ENCODE measurements at regions not wholly inside any gene's neighbourhood (a gene's known extent, or its start where the extent isn't known, plus 50 kb on each side); places are given as distances from the start of the nearest gene placed in this dataset.
A peak's percentile ranks its signal among the peaks of the same experiment; 100 is the strongest.

DNA sequence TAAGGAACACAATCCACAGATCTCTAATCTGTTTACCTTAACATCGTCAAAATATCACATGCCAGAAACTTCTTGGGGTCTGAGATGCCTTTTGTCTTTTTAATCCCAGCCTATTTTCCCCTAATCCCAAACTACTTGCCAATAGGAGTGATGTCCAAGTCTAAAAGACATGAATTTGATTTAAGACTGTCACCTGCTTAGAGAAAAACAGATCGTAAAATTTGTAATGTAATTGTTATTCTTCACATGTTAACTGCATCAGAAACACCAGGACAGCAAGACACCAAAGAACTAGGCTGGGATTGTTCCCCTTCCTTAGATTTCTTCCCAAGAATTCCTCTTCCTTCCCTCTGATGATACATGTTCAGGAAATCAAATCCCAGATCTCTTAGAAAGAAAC is 198.1 kb upstream of the ARHGAP20 start:
- DNase-seq: no peak

DNA sequence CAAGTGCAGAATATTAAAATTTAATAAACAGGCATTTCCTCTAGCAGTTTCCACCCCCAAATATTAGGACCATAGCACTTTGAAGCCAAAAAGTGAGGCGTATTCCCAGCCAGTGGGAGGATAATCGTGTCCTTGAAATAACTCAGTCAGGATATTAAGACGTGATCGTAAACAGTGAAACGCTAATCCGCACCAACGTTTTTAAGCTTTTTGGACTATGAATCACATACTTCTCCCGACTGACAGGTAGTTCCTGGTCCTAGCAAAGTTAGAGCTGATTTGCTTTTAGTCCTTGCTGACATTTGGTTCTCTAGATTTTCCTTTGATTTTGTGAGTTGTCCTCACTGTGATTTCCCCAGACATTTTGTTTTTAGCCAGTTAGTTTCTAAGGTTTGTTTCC is 197.1 kb upstream of the ARHGAP20 start:
- no peak for DNase-seq

DNA sequence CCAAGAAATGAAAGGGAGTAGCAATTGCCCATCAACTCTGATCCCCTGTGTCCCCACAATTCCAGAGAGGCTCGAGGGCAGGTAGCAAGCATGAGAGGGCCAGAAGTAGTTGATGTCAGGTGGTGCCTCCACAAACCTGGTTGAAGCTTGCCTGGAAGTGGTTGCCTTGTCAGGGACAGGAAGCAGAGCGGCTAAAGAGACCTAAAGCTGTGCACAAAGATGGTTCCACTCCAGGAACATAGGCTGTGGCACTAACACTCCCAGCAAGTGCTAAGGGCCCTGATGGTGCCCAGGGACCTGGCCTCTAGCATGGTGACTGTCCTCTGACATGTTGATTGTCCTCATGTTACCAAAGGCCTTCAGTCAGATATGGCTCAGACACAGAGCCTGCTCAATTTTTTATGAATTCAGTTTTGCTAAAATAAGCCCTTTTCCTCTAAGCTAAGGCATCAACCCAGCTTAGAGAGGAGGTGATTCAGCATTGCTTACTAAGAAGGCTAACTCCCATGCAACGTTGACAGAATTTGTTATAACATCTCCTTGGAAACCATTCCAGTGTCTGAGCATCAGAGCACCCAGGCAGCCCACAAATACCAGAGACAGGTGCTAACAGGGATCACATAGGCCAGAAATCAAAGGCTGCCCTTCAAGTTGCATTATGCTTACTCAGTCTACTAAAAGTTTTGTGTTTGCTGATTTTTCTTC is 196.3 kb upstream of the ARHGAP20 start:
- no peak for DNase-seq

DNA sequence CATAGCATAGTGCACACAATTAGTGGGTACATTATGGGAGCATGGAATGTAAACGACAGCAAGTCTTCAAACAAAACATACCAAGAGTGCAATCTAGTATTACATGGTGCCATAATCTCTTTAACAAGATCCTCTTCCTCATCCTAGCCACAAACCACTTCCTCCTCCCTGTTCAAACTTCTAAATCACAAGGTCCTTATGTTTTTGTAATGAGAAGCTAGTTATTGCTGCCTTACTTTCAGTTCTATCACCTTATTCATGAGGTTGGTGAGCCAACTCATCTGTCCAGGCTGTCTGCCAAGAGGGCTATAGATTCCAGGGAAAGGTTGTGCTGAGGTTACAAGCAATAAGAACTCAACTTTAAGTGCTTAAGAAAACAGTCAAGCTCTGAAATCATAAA is 195.4 kb upstream of the ARHGAP20 start:
- DNase-seq: peak; percentile 21

DNA sequence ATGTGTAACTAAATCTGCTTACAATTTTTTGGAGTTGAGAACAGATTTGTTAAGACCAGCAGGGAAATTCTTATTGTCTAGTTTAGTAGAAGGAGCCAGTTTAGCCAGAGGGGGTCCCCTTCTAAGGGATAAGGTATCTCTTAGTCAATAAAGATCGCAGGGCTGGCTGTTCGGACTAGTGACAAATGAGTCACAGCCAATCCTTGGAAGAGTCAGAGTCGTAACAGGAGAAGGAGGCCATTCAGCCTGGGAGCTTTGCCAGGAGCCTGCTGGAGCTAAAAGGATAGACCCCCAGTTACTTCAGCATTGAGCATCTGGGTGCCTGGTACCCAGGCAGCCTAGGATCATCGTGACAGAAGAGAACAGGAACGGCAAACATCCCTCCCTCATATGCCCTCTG is 191.6 kb upstream of the ARHGAP20 start:
- no peak for DNase-seq

DNA sequence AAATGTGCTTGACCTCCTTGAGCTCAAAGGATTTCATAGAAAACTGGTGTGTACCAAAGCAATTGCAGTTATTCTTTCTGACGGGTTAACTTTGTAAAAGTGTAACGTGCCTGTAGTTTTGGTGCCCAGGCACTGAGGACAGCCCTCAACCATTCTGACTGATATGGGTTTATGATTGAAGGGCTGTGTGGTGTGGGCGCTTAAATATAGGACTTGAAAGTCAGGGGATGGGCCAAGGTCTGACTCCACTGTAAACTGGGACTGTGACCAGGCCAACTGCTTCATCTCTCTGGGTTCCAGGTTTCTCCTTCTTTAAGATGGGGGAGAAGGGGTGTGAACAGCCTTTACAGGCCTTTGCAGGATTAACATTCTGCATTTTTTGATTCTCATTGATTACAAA is 191.1 kb upstream of the ARHGAP20 start:
- no peak for DNase-seq

DNA sequence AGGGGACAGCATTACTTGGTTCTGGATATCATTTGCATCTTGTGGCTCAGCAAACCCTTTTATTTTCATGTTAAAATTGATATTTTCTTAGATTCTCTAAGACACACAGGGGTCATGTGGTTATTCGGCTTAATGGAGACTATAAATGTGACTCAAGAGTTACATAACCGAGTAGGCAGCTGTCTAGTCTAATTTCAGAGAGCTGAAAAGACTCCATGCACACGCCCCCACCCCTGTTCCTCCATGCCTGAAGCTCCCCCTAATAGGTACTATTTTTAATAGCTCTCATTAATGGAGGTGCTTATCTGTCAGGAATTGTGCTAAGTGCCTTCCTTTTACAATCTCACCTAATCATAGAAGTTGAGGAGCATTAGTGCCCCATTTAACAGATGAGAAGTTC is 189.2 kb upstream of the ARHGAP20 start:
- no peak for DNase-seq

DNA sequence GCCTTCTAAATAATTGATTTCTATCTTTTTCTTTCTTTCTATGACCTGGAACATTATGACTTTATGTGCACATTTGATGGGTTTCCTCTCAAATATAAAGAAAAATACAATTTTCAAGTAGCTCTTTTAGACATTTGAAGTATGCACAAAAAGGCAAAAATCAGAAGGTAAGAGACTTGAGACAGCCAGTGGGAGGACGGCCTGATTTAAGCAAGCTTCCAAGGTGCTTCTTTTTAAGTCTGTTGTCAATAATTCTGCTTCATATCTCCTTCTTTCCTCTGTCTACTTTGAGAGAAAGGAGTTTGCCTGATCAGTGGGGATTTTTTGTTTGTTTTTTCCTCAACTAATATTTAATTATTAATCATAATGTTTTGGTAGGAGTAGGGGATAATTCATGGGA is 188.2 kb upstream of the ARHGAP20 start:
- no peak for DNase-seq

DNA sequence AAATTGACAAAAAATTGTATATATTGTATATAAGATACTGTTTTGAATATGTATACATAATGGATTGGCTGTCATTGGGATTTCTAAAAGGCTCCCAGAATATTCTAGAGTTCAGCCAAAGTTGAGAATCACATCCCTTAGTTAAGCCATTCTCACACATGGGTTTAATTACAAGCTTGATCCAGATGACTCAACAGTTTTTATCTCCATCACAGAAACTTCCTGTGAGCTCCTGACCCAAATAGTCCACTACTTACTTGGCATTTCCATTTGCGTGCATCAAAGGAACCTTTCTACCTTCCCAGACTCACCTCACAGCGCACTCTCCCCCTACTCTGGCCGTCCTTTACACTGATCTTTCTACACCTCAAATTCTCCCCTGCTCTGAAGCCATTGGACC is 184.8 kb upstream of the ARHGAP20 start:
- no peak for DNase-seq

DNA sequence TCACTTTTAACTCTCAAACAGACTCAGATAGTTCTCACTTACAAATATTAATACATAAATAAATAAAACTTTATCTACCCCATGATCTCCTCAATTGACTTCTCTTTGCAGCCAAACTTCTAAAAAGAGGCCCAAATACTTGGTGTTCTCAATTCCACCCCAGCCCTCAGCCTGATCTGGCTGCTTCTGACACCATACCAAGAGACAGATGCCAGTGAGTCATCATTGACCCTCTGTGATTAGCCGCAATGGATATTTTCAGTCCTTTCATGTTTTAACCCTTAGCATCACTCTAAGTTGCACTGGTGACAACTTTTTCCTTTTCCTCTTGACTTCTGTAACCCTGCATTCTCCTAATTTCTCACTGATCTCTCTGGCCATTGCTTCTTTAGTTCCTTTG is 184.1 kb upstream of the ARHGAP20 start:
- no peak for DNase-seq

DNA sequence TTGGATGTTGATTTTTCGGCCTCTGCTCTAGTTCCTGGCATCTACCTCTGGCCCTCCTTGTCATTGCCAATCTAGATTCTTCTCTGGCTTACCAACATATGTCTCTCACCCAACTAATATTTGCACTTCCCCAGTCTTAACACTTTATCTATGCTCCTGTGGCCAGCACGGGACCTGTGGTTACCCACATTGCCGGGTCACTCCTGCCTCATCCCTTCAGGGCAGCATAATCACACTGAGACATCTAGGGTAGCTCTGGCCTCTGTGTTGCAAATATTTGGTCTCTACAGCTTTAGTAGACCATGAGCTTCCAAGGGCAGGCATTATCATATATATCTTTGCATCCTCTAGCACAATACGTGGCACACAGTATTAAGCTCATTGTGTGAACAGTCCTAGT is 182.0 kb upstream of the ARHGAP20 start:
- no peak for DNase-seq

DNA sequence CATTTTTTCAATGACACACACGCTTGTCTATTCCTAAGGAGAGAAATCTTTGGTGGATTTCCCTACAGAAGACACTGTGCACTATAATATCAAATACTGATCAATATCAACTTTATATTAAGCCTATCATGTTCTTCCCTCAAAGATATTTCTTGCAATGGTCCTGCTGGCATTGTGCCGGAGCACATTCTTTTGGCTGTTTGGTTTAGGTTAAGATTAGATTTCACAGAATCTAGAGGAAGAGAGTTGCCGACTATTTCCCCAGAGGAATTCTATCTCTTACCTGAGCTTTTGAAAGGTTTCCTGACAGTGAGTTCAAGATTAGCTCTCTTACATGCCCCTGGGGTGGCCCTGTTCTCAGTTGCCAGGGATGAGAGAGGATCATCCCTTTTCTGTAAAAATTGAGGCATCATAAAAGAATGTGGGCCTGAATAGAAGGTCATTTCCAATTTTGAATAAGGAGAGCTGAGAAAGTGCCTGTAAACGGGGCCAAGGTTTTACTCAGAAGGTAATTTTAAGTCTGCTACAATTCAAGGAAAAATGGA is 180.6 kb upstream of the ARHGAP20 start:
- DNase-seq: no peak

DNA sequence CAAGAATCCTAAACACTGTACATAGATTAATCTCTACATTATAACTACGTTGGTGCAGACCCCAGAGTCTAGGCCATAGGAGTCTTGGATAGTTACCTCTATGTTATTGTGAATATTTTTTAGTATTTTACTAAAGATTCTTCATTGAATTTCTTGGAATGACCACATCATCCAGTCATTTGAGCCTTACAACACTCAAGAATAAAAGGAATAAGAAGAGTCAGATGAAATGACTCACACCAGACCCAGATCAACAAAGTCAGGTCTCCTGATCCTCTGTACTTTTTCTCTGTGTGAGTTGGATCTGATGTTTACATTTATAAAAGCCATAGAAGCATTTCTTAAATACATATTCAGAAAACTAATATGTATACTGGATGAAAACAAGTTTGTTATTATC is 179.2 kb upstream of the ARHGAP20 start:
- no peak for DNase-seq

DNA sequence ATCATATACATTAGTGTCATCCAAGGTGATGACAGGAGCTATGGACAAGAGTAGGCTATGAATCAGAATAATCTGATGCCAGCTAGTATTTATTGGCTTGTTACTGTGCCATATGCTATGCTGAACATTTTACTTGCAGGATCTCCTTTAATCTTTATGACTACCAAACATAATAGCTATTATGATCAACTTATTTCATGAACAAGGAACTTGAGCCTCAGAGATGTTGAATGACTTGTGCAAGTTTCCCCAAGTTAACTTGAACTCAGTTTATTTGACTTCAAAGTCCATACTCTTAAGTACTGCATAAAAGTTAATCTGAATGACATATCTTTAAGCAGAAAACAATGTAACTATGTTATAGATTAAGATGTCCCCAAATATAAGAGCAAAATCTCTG is 178.8 kb upstream of the ARHGAP20 start:
- no peak for DNase-seq

DNA sequence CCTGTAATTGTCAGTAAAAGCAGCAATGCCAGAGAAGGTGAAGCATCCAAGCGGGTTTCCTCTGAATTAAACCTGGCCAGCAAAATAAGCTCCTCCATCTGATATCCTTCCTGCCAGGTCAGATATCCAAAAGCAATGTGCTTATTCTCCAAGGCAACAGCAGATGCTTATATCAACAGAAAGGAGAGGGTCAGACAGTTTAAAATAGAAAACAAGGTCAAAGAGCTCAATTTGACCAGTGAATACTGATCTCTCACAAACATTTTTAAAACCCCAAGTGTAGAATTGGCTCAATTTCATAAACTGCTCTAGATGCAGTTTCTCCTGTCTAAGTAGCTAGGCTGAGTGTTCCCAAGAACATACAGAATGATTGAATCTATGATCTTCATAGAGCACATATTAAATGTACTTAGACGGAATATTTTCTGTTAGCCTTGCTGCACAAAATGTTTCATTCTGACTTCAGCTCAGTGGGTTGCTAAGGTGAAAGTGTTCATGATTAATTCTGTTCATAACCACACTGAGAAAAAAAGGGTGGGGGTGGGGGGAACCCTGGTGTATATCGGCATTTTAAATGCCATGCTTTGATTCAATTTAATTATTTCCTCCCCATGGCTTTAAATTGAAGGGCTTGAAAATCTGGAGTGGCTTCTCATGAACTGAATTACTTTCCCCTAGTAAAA is 174.2 kb upstream of the ARHGAP20 start:
- no peak for DNase-seq

DNA sequence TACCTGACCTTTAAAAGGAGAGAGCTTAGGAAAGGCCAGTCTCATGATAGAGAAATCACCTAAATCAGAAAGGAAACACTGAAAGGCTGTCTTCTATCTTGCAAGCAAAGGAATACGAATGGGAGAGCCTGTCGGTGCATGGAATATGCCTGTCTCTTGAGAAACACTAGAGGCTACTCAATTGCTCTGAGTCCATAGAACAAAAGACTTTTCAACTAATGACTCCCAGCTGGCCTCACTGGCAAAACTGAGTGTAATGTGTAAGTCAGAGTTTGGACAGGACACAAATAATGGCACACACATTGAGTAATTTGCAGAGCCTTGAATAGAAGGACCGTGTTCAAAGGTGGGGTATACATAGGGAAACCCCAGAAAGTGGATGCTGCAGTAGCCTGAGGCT is 171.0 kb upstream of the ARHGAP20 start:
- no peak for DNase-seq

DNA sequence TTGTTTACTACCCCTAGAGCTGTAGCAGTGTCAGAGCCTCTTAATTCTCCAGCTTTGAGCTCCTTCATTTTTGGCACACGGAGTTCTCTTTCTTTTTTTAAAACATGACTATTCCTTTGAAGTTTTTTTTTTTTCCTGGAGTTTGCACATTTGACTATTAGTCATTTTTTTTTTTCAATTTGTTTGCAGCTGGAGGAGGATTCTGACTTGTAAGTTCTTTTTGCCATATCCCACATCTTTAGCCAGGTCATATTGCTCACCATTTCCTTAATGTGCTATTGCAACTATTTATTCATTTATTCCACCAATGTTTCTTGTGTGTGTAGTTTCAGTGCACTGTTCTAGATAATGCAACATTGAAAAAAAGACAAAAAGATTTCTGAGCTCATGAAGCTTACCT is 166.3 kb upstream of the ARHGAP20 start:
- DNase-seq: no peak

DNA sequence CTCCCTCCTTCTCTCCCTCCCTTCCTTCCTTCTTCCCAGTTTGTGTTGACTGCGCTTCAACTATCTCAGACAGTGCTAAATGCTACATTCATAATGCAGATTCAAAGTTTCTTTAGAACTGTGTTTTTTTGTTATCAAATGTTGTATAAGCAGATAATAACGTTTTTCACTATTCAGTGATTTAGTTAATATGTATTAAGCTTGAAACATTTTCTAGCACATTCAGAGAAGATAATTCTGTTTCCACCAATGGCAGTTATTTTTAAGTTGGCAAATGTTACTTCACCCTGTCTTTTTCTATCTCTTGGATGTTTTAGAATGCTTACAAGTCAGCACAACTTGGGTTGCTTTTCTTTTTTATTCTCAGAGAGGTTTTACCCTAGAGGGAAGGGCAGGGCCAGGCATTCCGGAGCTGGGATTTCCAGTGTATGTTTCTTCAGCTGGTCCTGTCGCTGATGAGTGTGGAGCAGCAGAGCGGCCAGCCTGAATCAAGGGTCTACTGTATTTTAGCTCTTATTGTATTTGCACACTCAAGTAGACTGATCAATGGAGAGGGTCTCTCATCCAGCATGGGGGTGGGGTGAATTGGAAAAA is 162.3 kb upstream of the ARHGAP20 start:
- no peak for DNase-seq

DNA sequence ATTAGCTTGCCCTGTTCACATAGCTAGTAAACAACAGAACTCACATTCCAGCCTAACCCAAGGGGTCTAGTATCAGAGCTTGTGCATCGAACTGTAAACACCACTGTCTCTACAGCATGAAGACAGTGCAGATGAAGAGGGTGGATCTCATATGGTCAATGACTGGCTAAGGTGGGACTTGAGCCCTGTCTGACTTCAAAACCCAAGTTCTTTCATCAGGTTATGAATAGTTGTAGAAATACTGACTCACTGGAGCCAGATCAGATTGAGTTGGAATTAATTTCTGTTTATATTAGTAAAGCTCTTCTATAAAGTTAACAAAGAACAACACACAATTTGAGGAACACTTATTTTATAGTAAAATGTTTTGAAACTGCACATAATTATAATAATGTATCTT is 161.7 kb upstream of the ARHGAP20 start:
- no peak for DNase-seq

DNA sequence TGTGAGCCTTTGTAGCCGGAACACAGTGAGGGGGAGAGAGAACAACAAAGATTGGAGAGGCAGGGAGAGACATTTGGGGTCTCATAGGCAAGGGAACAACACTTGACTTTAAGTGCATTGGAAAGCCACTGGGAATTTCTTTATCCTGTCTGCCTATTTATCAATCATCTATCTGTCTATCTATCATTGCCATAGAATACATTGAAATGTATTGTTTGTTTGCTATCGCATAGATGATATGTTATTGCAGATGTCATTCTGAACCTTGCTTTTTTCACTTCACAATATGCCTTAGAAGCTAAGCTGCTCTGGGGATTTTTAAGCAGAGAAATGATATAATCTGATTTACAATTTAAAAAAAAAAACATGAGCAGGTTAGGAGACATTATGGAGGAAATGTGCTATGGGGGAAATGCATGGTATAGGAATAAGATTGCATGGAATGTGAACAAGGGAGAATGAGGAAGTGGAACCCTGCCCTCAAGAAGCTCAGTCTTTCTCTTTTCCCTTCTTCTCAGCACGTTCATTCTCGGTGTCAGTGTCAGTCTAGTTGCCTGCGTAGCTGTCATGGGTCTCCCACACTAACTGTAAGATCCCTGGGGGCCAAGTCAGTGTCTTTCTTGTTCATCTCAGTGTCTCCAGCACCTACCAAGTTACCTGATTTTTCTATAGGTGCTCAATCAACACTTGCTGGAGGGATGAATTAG is 158.7 kb upstream of the ARHGAP20 start:
- DNase-seq: no peak

DNA sequence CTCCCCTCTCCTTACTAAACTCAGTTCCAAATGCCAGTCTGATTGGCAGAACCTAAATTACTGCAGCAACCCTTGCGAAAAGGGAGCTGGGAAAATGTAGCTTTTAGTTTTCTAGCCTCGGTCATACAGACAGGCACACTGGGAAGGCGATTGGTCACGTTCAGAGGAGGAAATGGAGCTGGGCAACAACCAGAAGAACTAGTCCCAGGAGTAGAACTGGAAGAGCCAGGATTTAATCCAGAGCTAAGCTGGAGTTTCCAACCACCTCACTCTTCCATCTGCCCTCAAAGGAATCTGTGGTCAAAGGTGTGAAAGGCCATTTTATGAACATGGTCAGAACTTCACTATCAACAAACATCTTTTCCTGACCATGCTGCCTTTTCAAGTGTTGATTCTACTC is 155.7 kb upstream of the ARHGAP20 start:
- DNase-seq: no peak

DNA sequence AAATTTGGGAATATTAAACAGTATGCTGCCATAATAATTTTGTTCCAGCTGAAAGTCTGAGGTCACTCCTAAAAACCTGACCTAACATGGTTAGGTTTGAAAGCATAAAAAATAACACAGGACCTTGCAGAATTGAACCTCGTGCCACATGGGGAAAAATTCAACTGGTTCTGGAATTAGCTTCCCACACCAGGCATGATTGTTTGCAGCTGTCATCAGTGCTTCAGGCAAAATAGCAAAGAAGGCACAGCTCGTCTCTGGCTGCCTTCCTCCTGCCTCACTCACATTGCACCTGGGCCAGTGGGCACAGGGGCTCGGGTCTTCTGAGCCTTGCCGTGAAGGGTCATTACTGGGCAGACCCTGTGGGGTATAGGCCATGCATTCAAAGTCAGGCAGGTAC is 153.8 kb upstream of the ARHGAP20 start:
- no peak for DNase-seq

DNA sequence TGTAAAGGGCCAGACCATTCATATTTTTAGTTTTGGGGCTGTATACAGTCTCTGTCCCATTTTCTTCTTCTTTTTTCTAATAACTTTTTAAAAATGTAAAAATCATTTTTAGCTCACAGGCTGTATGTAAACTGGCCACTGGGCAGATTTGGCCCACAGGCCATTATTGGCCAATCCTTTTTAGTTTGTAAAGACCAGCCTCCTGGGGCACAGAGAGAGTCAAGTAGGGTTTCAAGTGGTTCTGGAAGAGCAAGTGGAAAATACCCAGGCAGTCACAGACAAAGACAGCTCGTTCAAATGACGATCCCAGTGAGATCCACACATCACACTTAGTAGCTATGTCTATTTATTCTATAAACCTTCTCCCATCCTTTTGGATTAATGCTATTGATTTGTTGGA is 150.2 kb upstream of the ARHGAP20 start:
- no peak for DNase-seq

DNA sequence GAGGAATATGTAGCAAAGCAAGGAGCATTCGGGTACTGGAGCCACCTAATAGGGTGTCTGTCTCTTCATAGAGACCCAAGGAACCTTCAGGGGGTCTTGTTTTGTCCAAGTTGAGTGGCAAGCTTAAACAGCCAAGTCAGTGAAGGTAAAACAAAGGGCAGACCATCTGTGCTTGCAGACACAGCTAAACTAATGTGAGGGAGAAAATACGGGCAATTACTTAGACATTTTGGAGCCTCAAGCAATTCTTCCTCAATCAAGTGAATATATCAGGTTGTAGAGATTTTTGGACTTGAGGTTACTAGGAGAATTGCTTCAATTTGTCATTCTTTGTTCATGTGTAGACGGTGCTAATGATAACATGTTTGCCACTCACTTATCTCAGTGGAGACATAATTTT is 148.2 kb upstream of the ARHGAP20 start:
- no peak for DNase-seq

Data from CD4-positive, alpha-beta T cell treated with Interleukin-12 subunit alpha and Interleukin-12 subunit beta, for 1 hour (primary cell).